ENCODE measurements at regions not wholly inside any gene's neighbourhood (a gene's known extent, or its start where the extent isn't known, plus 50 kb on each side); places are given as distances from the start of the nearest gene placed in this dataset.
"Not testable (repeated sequence)": the region's sequence is repeated elsewhere in the genome, so short reads cannot be mapped to it uniquely, and the experiment has no call there.

DNA sequence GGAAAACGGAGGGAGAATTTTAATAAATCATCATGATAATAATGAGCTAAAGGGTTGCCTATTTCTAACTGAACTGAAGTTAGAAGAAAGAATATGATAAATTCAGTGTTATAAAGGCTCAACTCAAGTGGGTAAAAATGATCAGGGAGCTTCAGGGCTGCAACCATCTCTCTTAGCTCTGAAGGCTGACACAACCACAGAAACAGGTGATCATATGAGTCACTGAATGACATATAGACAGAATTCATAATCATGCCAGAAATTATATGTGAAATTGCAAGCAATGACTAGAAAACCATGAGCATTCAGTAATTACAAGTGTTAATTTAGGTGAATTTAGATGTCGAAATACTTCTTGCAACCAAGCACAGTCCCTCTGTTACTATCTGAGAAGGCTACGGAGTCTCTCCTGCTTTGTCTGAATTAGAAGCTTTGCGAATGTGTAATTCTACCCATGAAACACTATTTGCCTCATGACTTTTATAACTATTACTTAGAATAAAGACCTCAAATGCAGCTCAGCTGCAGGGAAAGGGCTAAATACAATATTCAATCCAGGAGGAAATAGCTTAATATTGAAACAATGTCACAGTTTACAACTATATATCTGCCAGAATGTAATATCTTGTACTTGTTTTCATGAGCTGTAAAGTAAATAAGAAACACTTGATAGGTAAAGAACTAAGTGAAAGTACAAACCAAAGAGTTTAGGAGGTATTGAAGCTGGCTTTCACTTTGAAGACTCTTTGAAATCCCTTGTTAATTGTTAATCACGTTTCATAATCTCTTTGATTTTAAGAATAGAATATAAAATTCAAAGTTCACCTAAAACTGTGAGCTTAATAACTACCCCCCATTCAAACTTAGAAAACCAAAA, 1972.6 kb downstream of the ARAP2 start:
- no peak for DNase-seq
- intact Hi-C loops (cut with DNase I, micrococcal nuclease), result no loop called here
- no peak for ATAC-seq

DNA sequence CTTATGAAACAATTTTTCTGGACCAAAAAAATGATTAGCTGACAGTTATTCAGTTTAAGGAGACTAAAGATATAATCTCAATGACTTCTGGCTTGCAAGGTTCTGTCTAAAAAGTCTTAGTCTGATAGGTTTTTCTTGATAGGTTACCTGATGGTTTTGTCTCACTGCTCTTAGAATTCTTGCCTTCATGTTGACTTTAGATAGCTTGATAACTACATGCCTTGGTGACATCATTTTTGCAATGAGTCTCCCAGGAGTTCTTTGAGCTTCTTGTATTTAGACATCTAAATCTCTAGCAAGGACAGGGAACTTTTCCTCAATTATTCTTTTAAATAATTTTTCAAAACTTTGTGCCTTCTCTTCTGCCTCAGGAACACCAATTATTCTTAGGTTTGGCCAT, 1965.3 kb downstream of the ARAP2 start:
- ATAC-seq, result no peak
- DNase-seq, result no peak
- intact Hi-C loops (cut with DNase I, micrococcal nuclease), result no loop called here

DNA sequence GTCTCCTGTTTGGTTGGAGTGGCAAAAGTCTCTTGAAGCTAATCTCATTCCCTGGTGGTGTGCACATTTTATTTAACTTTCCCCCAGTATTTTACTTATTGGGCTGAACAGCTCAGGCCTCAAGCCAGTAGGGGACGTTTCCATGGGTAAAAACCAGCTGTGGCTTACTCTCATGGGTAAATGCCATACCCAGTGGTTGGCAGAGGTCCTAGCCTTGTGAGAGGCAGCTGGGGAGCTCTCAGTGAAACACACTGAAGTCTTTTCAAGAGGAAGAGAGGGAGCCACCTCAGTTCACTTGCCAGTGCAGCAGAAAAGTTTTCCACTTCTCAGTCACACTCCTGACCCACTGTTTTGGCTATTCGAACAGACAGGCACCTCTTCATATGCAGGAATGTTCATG, 1964.2 kb downstream of the ARAP2 start:
- DNase-seq (no peak), ATAC-seq (no peak)
- intact Hi-C loops (cut with DNase I, micrococcal nuclease), result no loop called here

DNA sequence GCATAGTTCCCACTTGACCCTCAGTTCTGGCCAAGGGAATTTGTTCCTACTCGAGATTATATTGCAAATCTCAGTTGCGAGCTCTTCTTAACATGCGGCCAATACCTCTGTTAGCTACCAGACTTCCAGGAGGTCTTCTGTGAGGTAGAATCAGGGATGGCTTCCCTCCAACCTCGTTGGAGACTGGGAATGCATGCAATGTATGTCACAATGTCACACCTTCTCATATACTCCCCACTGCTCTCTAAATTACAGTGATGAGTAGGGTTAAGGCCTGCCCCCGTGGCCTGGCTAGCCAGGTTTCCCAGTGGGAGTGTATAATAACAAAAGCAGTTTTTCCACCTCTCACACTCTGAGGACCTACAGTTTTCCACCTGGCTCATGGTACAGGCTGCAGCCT, 1962.5 kb downstream of the ARAP2 start:
- DNase-seq (no peak), ATAC-seq (no peak)
- intact Hi-C loops (cut with DNase I, micrococcal nuclease), result no loop called here

DNA sequence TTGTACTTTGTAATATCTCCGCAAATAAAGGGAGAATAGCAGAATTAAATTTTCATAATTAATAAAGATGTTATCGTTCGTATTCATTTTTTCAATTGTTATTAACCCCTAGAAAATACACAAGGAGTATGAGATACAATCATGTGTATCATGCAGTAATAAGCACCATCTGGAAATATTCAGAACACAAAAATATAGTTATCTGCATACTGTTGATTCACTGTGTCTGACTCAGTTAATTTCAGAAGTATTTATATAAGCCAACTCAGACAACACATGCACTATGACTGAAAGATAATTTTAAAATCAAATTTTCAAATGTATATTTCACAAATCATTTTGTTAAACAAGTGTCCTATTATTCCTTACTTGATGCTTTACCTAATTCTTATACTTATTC, 1954.8 kb downstream of the ARAP2 start:
- no peak for ATAC-seq
- intact Hi-C loops (cut with DNase I, micrococcal nuclease), result no loop called here

DNA sequence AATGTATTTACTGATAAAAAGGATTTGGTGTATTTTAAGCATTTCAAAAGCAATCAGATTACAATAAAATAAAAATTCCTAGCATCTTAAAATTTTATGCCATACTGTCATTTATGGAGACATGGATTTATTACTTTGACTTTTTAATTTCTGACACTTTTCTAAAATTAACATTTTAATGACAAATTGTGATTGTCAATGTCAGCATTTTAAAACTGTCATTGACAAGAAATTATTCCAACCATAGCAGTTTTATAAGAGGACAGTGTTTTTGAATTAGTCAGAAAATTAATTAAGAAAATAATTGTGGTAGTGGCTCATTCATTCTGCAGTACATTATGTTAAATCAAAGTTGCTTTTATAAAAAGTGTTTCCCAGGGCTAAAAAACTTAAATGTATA, 1954.4 kb downstream of the ARAP2 start:
- intact Hi-C loops (cut with DNase I, micrococcal nuclease), result no loop called here
- ATAC-seq, result no peak
- no peak for DNase-seq

More for the DNA sequence above, 1954.8 kb downstream of the ARAP2 start:
- DNase-seq, result no peak

DNA sequence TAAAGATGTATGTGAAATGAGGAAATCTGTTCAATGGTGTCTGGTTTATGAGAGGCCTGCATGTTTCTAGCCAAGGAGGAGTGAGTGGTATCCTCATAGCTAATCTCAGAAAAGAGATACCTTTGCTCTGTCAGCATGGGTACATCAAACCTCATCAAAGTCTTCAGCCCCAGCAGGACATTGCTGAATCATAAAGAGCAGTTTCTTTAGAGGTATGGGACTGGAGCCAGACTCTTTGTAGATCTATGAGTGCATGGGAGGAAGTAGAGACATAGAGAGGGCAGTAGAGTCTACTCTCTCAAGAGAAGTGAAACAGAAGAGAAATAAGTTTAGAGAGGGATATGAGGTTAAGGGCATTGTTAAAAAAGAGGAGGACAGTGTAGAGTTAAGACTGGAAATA, 1950.9 kb downstream of the ARAP2 start:
- DNase-seq (no peak), ATAC-seq (no peak)
- intact Hi-C loops (cut with DNase I, micrococcal nuclease), result no loop called here

GRCh38 chr4:34309383-34309906, 1934.9 kb downstream of the ARAP2 start:
- ATAC-seq (no peak), DNase-seq (no peak)
- intact Hi-C loops (cut with DNase I, micrococcal nuclease), result no loop called here

- DNase-seq (no peak), ATAC-seq (no peak)
- intact Hi-C loops (cut with DNase I, micrococcal nuclease), result no loop called here
These were observed 1925.5 kb downstream of the ARAP2 start for GRCh38 chr4:34318773-34319172.

GRCh38 chr4:34323549-34324320, 1920.6 kb downstream of the ARAP2 start:
- DNase-seq (no peak), ATAC-seq (no peak)
- intact Hi-C loops (cut with DNase I, micrococcal nuclease), result no loop called here

DNA sequence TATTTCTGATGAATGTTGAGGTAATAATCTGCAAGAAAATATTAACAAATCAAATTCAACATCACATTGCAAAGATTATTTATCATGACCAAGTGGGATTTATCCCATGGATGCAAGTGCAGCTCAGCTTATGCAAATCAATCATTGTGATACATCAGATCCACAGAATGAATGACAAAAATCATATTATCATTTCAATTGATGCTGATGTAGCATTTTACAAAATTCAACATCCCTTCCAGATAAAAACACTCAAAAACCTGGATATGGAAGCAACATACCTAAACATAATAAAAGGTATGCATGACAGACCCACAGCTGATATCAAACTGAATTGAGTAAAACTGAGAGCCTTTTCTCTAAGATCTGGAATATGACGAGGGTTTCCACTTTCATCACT, 1915.4 kb downstream of the ARAP2 start:
- DNase-seq, result no peak
- no peak for ATAC-seq
- intact Hi-C loops (cut with DNase I, micrococcal nuclease), result no loop called here

DNA sequence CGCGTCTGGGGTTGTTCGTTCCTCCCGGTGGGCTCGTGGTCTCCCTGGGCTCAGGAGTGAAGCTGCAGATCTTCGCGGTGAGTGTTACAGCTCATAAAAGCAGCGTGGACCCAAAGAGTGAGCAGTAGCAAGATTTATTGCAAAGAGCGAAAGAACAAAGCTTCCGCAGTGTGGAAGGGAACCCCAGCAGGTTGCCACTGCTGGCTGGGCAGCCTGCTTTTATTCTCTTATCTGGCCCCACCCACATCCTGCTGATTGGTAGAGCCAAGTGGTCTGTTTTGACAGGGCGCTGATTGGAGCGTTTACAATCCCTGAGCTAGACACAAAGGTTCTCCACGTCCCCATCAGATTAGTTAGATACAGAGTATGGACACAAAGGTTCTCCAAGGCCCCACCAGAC, 1909.2 kb downstream of the ARAP2 start:
- intact Hi-C loops (cut with DNase I, micrococcal nuclease); DNase-seq; ATAC-seq: not testable (repeated sequence)

DNA sequence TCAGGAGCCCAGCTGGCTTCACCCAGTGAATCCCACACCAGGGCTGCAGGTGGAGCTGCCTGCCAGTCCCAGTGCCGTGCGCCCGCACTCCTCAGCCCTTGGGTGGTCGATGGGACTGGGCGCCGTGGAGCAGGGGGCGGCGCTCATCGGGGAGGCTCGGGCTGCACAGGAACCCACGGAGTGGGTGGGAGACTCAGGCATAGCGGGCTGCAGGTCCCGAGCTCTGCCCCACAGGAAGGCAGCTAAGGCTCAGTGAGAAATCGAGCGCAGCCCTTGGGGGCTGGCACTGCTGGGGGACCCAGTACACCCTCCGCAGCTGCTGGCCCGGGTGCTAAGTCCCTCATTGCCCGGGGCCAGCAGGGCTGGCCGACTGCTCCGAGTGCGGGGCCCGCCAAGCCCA, 1908.8 kb downstream of the ARAP2 start:
- DNase-seq; ATAC-seq; intact Hi-C loops (cut with DNase I, micrococcal nuclease): not testable (repeated sequence)

DNA sequence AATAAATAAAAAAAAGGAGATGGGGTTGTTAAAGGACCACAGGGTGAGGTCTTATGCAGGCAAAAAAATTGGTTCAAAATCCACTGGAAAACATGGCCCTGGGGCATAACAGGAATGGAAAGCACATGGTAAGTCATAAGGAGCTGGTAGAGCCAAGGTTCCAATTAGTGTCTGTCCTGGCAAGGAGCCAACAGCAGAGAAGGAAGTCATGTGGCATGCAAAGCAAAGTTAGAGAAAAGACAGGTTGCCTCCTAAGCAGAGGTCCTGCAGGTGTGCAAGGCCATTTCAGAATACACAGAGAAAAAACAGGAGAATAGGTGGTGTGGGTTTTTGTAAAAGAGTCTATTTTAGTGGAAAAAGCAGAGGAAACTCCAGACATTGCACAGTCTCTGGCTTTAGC, 1881.7 kb downstream of the ARAP2 start:
- intact Hi-C loops (cut with DNase I, micrococcal nuclease), result no loop called here
- ATAC-seq (no peak), DNase-seq (no peak)

GRCh38 chr4:34363842-34364241, 1880.5 kb downstream of the ARAP2 start:
- DNase-seq, result no peak
- intact Hi-C loops (cut with DNase I, micrococcal nuclease), result no loop called here
- no peak for ATAC-seq

DNA sequence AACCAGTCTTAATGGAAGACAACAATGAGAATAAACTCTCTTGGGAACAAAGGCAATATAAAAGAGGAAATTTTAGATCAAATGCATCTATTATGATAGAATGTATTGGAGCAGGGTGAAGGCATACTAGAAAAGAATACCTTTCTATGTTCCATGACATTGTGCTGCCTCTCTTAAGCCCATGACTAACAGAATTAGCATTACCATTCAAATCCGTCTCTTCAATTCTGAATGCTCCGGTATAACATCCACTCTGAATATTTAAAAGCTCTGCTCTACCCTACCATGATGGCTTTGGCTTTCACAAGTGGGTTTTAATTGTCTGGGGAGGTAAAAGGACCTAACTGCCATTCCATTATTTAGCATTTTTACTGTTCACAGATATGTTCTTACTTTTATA, 1878.4 kb downstream of the ARAP2 start:
- intact Hi-C loops (cut with DNase I, micrococcal nuclease), result no loop called here
- DNase-seq (no peak), ATAC-seq (no peak)

- intact Hi-C loops (cut with DNase I, micrococcal nuclease), result no loop called here
- ATAC-seq (no peak), DNase-seq (no peak)
These were observed 1872.6 kb downstream of the ARAP2 start for GRCh38 chr4:34371676-34372075.

GRCh38 chr4:34372815-34373214, 1871.5 kb downstream of the ARAP2 start:
- DNase-seq (no peak), ATAC-seq (no peak)
- intact Hi-C loops (cut with DNase I, micrococcal nuclease), result no loop called here

GRCh38 chr4:34373456-34373855, 1870.9 kb downstream of the ARAP2 start:
- intact Hi-C loops (cut with DNase I, micrococcal nuclease), result no loop called here
- DNase-seq (no peak), ATAC-seq (no peak)

GRCh38 chr4:34412233-34412632, 1832.1 kb downstream of the ARAP2 start:
- intact Hi-C loops (cut with DNase I, micrococcal nuclease), result no loop called here
- DNase-seq (no peak), ATAC-seq (no peak)
